ENCODE measurements at regions not wholly inside any gene's neighbourhood (a gene's known extent, or its start where the extent isn't known, plus 50 kb on each side); places are given as distances from the start of the nearest gene placed in this dataset.

- TF ChIP-seq CTCF (conservative IDR thresholded peaks at IDR 0.05; ENCODE audit: low read depth in 2 of 2) = no peak
- no peak for TF ChIP-seq EZH2 (IDR thresholded peaks at IDR 0.05; ENCODE audit: low read depth, unreplicated experiment)
- no peak for TF ChIP-seq EZH2phosphoT487 (IDR thresholded peaks at IDR 0.05; ENCODE audit: unreplicated experiment)
- TF ChIP-seq ETS1 (IDR thresholded peaks at IDR 0.05) = no peak
- no peak for TF ChIP-seq POLR2AphosphoS5 (IDR thresholded peaks at IDR 0.05; ENCODE audit: low read depth)
- no peak for TF ChIP-seq NANOG (IDR thresholded peaks at IDR 0.05; ENCODE audit: borderline replicate concordance)
- no peak for TF ChIP-seq CREB1 (CRISPR knock-in tag; IDR thresholded peaks at IDR 0.05; ENCODE audit: low read depth)
- no peak for TF ChIP-seq REST (IDR thresholded peaks at IDR 0.05; ENCODE audit: unreplicated experiment)
- no peak for TF ChIP-seq STAT1 (IDR thresholded peaks at IDR 0.05; ENCODE audit: unreplicated experiment)
Observed at GRCh38 chr7:106797937-106798336, 67.1 kb upstream of the PIK3CG start.

Data from GM23338 (cell line).